ENCODE measurements at regions not wholly inside any gene's neighbourhood (a gene's known extent, or its start where the extent isn't known, plus 50 kb on each side); places are given as distances from the start of the nearest gene placed in this dataset.

DNA sequence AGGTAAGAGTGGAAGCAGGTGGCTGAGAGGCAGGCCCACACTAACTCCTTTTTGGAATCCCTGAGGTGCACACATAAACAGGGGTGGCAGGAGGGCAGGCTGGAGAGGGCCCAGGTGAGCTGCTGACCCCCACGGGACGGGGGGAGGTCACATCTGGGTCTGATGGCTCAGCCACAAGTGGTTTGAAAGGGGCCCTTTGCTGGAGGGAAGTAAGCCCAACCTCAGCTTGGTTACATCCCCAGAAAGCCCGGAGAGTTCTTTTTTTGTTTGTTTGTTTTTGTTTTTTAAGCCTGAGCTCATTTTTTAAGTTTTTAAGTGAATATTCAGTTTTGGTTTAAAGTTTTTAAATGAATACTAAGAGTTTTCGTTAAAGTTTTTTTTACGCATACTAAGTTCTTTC is 72.8 kb upstream of the CUX1 start:
- TF ChIP-seq, protein P1, sequence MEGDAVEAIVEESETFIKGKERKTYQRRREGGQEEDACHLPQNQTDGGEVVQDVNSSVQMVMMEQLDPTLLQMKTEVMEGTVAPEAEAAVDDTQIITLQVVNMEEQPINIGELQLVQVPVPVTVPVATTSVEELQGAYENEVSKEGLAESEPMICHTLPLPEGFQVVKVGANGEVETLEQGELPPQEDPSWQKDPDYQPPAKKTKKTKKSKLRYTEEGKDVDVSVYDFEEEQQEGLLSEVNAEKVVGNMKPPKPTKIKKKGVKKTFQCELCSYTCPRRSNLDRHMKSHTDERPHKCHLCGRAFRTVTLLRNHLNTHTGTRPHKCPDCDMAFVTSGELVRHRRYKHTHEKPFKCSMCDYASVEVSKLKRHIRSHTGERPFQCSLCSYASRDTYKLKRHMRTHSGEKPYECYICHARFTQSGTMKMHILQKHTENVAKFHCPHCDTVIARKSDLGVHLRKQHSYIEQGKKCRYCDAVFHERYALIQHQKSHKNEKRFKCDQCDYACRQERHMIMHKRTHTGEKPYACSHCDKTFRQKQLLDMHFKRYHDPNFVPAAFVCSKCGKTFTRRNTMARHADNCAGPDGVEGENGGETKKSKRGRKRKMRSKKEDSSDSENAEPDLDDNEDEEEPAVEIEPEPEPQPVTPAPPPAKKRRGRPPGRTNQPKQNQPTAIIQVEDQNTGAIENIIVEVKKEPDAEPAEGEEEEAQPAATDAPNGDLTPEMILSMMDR (IDR thresholded peaks at IDR 0.05; ENCODE audit: low read length), result no peak
- TF ChIP-seq EZH2 (IDR thresholded peaks at IDR 0.05; ENCODE audit: borderline replicate concordance, low read length), result no peak

Measured in OCI-LY1 (cell line).